Esophagus mucosa (tissue), 1 donor: ENCODE measurements at regions not wholly inside any gene's neighbourhood (a gene's known extent, or its start where the extent isn't known, plus 50 kb on each side); places are given as distances from the start of the nearest gene placed in this dataset.

ENCODE experiments used
- ATAC-seq: fragments of 200-7000 bp; cut with Tn5 transposase; one replicate; pipeline ENCODE4 v1.9.1; 2020
- donor health status: DM: yes; HTN: yes; CAD: no.

GRCh38 chr7:68444956-68445355 is 1153.3 kb upstream of the AUTS2 start:
- no peak for ATAC-seq

- ATAC-seq = no peak
Observed at GRCh38 chr7:68446183-68446582, 1152.1 kb upstream of the AUTS2 start.

- no peak for ATAC-seq
Observed at GRCh38 chr7:68449099-68449498, 1149.2 kb upstream of the AUTS2 start.

GRCh38 chr7:68449816-68450215 is 1148.5 kb upstream of the AUTS2 start:
- ATAC-seq = no peak

GRCh38 chr7:68454931-68455330 is 1143.3 kb upstream of the AUTS2 start:
- ATAC-seq = no peak

- ATAC-seq = no peak
Observed at GRCh38 chr7:68456469-68456868, 1141.8 kb upstream of the AUTS2 start.

- ATAC-seq = no peak
Observed at GRCh38 chr7:68457481-68457880, 1140.8 kb upstream of the AUTS2 start.

GRCh38 chr7:68458010-68458908 is 1140.0 kb upstream of the AUTS2 start:
- ATAC-seq = no peak

- ATAC-seq = no peak
Observed at GRCh38 chr7:68461430-68461829, 1136.8 kb upstream of the AUTS2 start.

- ATAC-seq = no peak
Observed at GRCh38 chr7:68470836-68471435, 1127.3 kb upstream of the AUTS2 start.

- no peak for ATAC-seq
Observed at GRCh38 chr7:68472688-68473087, 1125.6 kb upstream of the AUTS2 start.

GRCh38 chr7:68474661-68475216 is 1123.5 kb upstream of the AUTS2 start:
- ATAC-seq = no peak

GRCh38 chr7:68476966-68477365 is 1121.3 kb upstream of the AUTS2 start:
- ATAC-seq = no peak

GRCh38 chr7:68478326-68478725 is 1119.9 kb upstream of the AUTS2 start:
- ATAC-seq = no peak

- ATAC-seq = no peak
Observed at GRCh38 chr7:68482800-68483199, 1115.5 kb upstream of the AUTS2 start.

- ATAC-seq = no peak
Observed at GRCh38 chr7:68484731-68485130, 1113.5 kb upstream of the AUTS2 start.

GRCh38 chr7:68485253-68485917 is 1112.9 kb upstream of the AUTS2 start:
- ATAC-seq = no peak

- ATAC-seq = no peak
Observed at GRCh38 chr7:68488341-68489060, 1109.8 kb upstream of the AUTS2 start.

- no peak for ATAC-seq
Observed at GRCh38 chr7:68491523-68492358, 1106.5 kb upstream of the AUTS2 start.

- no peak for ATAC-seq
Observed at GRCh38 chr7:68492359-68492690, 1106.0 kb upstream of the AUTS2 start.

- ATAC-seq = no peak
Observed at GRCh38 chr7:68503400-68503799, 1094.9 kb upstream of the AUTS2 start.

- ATAC-seq = no peak
Observed at GRCh38 chr7:68504716-68505115, 1093.6 kb upstream of the AUTS2 start.
